Endometrial microvascular endothelial cells (primary cell): ENCODE measurements at regions not wholly inside any gene's neighbourhood (a gene's known extent, or its start where the extent isn't known, plus 50 kb on each side); places are given as distances from the start of the nearest gene placed in this dataset.

Experiments used
- in situ Hi-C: cut with HindIII; loops from 2 replicates; pipeline ENCODE4 v1.10.0; 2017; ENCODE audit warnings: low sequenced_read_pairs, low pct_unique_long_range_greater_than_20kb; ENCODE audit errors: inconsistent ontology term

DNA sequence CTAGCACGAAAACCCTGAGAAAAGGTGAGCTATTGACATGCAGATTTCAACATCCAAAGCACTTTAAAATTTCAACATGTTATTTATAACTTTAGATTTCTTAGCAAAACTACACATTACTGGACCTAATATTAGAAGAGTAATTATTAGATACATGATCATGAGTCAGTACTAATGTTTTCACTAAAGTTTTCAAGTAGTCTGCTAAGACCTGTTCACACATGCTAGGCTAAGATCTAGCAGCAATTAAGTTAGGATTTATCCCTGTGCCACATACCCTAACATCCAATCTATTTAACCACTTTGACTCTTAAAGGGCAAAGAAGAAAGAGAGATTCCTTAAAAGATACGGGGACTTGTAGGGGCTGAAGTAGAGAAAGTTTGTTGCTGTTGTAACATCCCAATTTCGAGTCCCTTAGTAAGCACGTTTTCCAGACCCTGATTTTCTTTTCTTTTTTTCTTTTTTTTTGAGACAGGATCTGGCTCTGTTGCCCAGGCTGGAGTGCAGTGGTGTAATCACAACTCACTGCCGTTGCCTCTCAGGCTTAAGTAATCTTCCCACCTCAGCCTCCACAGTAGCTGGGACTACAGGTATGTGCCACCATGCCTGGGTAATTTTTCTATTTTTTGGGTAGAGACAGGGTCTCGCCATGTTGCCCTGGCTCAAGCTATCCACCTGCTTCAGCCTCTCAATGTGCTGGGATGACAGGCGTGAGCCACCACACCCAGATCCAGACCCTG, 102.5 kb upstream of the ATF7IP start:
- in situ Hi-C loops: no loop called here

DNA sequence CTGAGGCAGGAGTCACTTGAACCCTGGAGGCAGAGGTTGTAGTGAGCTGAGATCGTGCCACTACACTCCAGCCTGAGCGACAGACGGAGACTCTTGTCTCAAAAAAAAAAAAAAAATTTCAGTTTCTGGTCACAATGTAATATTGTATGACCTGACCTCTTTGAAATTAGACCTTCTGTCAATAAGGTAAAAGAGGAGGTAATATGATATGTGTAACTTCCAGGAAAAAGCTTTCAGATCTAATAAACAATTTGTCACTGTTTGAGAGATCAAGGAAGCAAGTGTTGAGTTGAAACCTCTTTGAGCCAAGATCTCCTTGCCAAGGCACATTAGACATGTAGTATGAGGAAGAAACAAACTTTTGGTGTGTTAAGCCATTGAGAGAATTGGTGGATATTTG, 101.7 kb upstream of the ATF7IP start:
- in situ Hi-C loops: no loop called here

GRCh38 chr12:14264316-14264715, 101.2 kb upstream of the ATF7IP start:
- in situ Hi-C loops: no loop called here

- in situ Hi-C loops: no loop called here
Measured at GRCh38 chr12:14264778-14265177, 100.7 kb upstream of the ATF7IP start.

- in situ Hi-C loops: no loop called here
Measured at GRCh38 chr12:14268120-14268515, 97.4 kb upstream of the ATF7IP start.

DNA sequence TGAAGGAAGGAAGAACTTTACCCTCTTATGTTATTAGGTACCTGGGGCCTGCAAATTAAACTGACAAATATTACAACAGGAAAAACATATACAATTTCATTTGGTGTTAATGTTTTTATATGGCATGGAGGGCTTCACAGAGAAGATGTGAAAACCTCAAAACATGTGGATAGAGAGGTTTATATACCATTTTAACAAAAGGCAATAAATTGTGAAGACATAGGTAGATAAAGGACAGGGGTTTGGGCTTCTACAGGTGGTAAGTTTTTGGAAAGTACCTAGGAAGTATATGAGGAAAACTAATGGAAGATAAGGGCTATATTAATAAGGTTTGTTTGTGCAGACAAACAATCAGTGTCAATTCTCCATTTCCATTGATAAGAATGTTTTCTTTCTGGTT, 95.1 kb upstream of the ATF7IP start:
- in situ Hi-C loops: no loop called here

- in situ Hi-C loops: no loop called here
Measured at GRCh38 chr12:14272956-14273912, 92.2 kb upstream of the ATF7IP start.

GRCh38 chr12:14273913-14274311, 91.6 kb upstream of the ATF7IP start:
- in situ Hi-C loops: no loop called here

DNA sequence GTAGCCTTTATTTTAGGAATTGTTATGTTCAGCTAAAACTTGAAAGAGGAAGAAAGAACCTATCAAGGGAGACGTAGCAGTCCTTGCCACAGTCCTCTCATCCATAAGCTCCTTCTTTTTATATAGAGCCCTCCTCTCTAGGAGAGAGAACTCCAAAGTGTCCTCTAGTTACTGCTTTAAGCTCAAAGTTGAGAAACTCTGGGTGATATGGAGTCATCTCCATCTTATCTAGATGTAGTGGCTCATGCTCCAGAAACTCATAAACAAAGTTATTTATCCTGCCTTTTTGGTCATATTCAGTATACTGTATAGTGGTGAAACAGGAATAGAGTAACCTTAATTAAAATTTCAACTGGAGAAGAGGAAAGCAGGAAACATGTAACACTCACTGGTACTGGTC, 90.4 kb upstream of the ATF7IP start:
- in situ Hi-C loops: no loop called here

GRCh38 chr12:14275886-14276285, 89.6 kb upstream of the ATF7IP start:
- in situ Hi-C loops: no loop called here

DNA sequence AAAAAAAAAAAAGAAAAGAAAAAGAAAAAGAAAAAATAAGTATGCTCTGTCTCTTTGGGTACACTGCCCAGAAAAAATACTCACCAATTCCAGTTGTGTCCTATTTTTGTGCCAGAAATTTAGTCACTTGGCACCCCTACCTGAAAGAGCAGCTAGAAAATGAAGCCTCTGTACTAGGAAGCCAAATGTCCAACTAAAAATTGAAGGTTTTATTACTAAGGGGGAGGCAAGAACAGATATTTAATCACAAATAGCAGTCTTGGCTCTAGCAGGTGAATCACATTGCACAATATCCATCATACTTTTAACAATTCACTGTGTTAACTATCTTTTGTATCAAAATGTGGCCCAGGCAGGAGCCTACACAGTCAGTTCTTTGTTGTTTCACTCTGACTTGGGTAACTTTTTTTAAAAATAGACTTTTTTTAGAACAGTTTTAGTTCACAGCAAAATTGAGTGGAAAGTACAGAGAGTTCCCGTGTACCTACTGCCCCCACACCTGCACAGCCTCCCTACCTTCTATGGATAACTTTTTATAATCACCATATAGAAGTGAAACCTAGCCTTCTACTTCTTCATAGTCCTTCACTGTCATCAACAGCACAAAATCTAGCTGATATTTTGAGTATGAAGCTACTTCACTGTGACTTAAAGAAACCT, 87.1 kb upstream of the ATF7IP start:
- in situ Hi-C loops: no loop called here

GRCh38 chr12:14279845-14280244, 85.6 kb upstream of the ATF7IP start:
- in situ Hi-C loops: no loop called here

DNA sequence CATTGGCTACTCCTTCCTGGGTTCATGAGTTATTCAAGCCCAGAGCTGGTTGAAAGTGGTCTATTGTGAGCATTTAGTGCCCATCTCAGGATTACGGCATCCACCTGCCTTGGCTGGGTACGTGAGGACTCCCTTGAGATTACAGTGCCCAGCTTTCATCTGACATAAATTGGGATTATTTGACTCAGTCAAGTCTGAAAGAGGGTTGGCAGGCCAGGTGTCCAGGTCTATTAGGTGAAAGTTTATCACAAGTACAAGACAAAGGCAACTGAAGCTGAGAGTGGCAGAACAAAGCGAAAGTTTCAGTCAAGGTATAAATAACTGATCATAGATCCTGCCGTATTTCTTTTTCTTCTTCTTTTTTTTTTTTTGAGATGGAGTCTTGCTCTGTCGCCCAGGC, 84.6 kb upstream of the ATF7IP start:
- in situ Hi-C loops: no loop called here

- in situ Hi-C loops: no loop called here
Measured at GRCh38 chr12:14281539-14281938, 83.9 kb upstream of the ATF7IP start.

- in situ Hi-C loops: no loop called here
Measured at GRCh38 chr12:14283489-14284144, 81.9 kb upstream of the ATF7IP start.

- in situ Hi-C loops: no loop called here
Measured at GRCh38 chr12:14284184-14284722, 81.2 kb upstream of the ATF7IP start.

GRCh38 chr12:14289601-14290000, 75.9 kb upstream of the ATF7IP start:
- in situ Hi-C loops: no loop called here

DNA sequence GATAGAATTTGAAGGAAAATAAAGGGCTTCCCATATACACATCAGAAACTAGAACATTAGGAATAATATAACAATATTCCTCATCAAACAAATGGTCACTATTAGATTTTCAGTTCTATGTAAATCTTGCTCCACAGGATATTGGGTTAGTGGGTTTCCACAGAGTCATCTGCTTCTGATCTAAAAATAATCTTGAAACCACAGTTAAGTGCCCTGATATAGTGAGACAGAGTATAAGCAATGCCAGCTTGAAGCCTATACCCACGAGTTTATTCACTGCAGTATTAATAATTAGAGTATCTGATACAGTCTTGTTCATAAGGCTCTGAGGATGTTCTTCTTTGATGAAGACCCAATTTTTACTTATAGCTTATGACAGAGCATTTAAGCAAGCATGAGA, 74.5 kb upstream of the ATF7IP start:
- in situ Hi-C loops: no loop called here

DNA sequence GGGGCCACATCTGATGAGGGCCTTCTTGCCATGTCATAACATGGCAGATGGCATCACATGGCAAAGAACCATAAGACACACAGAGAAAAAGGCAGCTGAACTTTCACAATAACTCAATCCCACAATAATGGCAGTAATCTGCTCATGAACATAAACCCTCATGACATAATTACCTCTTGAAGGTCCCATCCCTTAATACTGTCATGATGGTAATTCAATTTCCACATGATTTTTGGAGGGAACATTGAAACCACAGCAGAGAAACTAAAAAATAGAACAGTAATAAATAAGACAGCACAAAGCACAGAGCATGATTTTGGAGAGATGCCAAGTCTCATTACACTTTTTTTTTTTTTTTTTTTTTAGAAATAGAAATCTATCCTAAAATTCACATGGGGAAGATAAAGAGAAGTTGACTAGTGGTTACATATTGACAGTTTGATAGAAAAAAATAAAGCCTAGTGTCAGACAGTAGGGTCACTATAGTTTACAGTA, 61.8 kb upstream of the ATF7IP start:
- in situ Hi-C loops: no loop called here
